Umbilical cord (tissue), 1 donor: ENCODE measurements at regions not wholly inside any gene's neighbourhood (a gene's known extent, or its start where the extent isn't known, plus 50 kb on each side); places are given as distances from the start of the nearest gene placed in this dataset.
"Not testable (repeated sequence)": the region's sequence is repeated elsewhere in the genome, so short reads cannot be mapped to it uniquely, and the experiment has no call there.

Experiments used
- DNase-seq: peaks from one replicate; pipeline ENCODE4 v3.0.0-alpha.2; 2015; ENCODE audit warnings: low spot score

DNA sequence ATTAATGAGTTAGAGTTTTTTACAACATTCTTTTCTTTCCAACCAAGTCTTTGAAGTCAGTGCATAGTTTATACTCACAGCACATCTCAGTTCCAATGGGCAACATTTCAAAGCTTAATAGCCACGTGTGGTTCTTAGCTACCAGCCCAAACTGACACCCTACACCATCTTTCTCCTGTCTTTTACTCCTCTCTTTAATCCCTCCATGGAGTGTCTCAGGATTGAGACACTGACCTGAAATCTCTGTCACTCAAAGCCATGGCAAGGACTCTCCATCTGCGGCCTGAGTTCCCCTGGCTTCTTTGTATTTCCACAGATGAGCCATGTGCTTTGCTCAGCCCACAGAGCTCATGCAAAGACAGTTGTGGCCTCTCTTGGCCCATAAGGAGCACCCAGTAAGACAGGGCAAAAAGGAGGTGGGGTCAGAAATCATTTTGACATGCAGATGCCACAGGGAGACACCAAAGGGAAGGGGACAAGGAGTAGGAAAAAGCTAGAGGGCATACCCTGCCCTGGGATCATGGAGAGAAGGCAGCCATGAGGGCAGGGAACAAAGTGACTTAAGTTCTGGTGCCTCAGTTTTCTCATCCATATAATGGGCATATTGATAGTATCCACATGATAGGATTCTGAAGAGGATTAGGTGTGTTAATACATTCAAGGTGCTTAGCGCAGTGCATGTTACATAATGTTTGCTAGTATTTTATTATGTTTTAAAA, 493.6 kb upstream of the PROK2 start:
- DNase-seq, result no peak

DNA sequence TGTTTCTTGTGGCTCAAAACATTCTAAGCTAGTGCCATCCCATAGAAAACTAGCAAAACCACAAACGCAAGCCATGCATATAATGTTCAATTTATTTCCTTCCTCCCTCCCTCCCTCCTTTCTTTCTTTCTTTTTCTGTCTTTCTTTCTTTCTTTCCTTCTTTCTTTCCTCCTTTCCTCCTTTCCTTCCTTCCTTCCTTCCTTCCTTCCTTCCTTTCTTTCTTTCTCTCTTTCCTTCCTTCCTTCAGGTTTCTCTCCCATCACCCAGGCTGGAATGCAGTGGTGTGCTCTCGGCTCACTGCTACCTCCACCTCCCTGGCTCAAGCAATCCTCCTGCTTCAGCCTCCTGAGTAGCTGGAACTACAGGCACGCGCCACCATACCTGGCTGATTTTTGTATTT, 492.8 kb upstream of the PROK2 start:
- no peak for DNase-seq

DNA sequence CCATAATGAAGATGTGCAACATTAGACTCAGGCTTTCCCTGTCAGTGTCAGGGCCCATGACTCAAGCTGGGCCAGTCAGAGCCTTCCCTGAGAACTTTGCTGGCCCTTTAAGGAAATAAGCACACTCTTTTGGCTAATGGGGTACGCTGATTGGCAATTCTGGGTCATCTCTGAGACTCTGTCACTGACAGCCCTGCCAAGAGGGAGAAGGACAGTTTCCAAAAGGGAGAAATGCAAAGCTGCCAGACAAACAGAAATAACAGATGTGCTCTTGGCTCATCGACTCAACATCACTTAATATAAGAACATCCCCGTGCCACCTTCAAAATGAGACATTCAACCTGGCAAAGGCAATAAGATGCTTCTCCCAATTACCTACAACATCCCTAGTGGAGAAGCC, 491.9 kb upstream of the PROK2 start:
- no peak for DNase-seq

DNA sequence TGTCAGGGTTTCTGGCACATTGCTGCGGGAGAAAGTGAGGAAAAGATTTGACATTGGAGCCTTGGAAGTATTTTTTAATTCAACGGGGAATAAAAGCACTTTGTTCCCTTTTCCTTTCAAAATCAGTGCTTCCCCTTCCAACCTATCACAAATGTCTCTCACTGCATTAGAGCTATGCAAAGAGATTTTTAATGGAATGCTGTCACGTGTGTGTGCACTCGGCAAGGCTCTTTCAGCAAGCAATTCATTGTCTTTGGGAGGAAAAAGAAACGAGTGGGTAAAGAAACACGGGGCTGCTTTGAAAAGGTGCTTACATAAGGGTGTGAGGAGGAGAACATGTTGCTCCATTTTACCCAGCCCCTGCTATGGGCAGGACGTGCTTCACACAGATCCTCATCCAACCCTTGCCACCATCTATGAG, 490.4 kb upstream of the PROK2 start:
- DNase-seq, result peak; percentile 68

DNA sequence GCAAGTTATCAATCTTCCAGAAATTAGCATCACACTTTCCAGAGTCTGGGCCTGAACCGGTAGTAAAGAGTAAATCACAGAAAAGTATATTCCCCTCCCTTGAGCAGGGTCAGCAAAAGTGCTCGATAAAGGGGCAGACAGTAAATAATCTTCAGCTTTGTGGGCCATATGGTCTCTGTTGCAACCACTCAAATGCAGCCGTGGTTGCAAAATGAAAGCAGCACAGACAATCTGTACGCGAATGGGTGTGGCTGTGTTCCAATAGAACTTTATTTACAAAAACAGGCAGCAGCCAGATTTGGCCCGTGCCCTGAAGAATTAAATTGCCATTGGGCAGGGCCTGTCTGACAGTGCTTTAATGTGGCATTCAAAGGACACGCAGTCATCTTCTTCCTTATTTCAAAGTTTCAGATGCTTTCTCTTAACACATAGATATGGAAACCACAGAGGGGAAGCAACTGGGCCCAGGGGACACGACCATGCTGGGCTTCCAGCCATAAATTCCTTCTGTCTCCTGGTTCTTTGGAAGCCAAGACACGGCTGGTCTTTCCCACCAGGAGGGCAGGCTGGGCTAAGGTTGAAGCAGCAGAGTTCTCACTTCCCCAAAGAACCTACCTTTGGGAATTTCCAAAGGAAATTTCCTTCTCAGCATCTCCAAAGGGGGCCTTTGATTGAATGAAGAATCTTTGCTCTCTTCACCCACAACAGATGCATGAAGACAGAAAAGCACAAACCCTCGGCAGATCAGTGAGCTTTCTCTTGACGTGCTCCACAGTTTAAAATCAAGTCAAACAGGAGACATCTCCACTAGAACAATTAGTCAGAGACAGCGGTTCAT, 489.8 kb upstream of the PROK2 start:
- DNase-seq, result peak; percentile 95

DNA sequence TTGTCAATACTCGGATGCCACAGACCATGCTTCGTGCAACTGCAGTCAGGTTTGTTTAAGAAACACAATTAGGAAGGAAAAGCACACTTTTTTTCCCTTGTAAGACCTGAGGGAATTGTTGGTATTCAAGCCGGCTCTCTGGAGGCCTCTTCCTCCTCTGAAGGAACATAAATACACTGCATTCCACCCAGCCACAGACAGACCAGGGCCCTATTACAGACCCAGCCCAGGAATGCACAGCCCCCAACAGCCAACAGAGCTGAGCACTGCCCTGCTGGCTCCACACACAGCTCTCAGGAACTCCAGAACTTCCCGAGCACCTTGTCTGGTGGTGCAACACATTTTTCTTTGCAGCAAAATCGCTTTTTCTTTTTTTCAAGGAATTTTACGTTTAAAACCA, 488.7 kb upstream of the PROK2 start:
- DNase-seq, result peak; percentile 94

DNA sequence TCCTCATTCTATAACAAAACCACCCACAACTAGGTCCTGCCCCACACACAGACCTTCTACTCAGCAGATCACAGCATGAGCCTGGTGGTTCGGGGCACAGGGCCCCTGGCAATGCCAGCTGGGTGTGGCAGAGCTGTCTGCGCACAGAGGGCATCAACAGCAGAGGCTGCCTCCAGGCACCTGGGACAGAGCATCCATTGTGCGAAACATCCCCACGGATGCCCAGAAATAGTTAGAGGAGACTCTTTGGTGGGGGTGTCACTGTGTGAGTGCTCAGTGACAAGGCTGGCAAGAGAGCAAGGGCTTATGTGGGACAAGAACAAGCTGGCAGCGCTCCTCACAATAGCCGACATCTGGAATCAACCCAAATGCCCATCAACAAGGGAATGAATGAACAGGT, 487.4 kb upstream of the PROK2 start:
- DNase-seq, result no peak

DNA sequence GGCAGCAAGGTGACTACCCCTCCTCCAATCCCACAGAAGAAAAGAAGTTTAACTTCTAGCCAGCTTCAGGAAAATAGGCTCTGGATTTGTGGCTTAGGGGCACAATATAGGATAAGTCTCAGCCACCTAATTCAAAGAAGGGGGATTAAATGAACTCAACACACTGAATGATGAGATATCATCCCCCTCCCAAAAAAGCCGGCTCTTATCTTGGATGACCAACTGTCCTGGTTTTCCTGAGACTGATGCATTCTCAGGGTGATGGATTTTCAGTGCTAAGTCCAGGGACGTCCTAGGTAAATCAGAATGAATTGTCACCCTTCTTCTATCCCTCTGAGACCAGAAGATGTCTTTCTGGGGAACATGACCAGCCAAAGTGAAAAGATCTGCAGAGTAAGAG, 487.0 kb upstream of the PROK2 start:
- no peak for DNase-seq

DNA sequence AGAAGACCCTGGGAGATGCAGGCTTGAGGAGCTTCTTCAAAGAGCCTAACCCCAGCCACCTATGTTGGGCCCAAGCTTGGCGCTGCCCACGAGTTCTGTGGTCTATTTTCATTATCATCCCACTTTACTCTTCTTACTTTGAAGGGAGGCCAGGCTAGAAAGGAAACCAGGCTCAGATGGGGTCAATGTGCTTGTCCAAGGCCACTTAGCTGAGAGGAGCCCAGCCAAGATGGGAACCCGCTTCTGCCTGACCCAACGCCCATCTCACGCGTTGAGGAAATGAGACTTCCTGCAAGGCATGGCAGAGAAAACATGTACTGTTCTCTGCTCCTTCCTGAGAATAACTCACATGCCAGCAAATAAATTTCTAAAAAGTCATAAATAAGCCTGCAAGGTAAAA, 486.3 kb upstream of the PROK2 start:
- DNase-seq, result no peak

DNA sequence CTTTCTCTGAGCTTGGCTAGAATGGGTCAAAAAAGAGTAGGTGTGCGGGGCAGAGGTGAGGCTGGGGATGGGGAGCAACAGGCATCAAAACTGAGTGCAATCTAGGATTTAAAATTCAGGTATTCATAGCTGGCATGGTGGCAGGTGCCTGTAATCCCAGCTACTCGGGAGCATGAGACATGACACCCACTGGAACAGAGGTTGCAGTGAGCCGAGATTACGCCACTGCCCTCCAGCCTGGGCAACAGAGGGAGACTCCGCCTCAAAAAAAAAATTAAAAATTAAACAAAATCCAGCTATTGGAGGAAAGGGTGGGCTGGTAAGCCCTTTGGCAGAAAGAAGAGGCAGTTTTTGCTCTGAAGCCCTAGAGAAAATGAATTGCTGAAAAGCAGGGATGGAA, 485.8 kb upstream of the PROK2 start:
- no peak for DNase-seq

DNA sequence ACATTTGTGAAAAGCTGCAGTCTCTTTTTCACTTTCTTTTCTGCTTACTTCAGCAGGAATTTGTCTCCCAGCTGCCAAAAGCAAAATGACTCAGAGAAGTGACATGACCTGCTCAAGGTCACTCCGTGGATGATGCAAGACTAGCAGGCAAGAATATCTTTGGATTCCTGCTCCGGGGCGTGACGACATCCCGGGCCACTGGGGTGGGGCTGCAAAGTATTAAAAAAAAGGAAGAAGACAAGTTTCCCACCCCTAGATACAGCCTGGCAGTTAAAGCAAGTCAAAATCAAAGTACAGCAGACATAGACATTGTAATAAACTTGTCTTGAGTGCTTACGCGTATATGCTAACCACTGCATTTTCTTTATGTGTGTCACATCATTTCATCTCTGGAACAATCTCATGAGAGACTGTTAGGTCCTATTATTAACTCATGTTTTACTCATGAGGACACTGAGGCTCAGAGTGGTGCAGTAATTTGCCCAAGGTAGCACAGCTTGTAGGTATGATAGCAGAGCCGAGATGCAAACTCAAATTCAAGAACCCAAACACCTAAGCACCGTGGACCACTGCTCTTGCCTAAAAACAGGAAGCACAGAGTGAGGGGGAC, 485.2 kb upstream of the PROK2 start:
- peak; percentile 98 for DNase-seq

DNA sequence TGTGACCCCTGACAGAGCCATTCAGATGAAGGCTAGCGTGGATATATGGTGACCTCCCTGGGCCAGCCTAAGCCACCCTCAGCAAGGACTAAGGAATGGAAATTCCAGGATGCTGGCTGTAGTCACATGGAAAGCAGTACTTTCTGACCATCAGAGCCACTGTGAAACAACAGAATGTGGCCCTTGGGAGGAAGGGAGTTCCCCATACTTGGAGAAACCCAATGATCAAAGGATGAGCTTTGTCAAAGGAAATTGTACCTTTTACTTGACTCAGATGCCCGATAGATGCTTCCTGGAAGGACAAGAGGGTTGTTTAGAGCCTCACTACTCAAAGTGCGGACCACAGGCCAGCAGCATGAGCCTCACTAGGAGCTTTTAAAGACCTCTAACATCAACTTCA, 484.5 kb upstream of the PROK2 start:
- no peak for DNase-seq

DNA sequence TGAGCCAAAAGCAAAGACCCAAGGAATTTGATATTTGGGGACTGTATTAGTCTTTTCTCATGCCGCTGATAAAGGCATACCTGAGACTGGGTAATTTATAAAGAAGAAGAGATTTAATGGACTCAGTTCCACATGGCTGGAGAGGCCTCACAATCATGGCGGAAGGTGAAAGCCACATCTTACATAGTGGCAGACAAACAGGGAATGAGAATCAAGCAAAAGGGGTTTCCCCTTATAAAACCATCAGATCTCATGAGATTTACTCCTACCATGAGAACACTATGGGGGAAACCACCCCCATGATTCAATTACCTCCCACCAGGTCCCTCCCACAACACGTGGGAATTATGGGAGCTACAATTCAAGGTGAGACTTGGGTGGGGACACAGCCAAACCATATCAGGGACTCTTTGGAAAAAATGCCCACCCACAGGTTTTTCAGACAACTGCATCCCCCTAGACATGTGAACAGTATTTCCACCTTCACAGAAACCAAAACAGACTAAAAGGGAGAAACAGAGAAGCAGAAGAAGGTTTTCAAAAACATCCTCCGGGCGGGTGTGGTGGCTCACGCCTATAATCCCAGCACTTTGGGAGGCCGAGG, 482.1 kb upstream of the PROK2 start:
- DNase-seq, result not testable (repeated sequence)

DNA sequence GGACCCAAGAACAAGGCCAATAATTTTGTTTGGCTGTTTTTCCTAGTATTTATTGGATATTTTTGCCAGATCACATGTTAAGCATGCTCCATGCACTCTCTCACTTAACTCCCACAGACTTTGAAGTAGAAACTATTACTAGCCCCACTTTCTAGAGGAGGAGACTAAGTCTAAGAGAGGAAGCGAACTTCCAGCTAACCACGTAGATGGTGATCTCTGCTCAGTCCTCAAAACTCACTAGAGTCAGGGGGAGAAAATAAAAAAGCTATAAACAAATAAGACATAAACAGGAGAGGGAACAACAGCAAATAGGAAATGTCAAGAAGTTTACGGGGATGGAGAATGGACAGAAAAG, 481.0 kb upstream of the PROK2 start:
- no peak for DNase-seq

DNA sequence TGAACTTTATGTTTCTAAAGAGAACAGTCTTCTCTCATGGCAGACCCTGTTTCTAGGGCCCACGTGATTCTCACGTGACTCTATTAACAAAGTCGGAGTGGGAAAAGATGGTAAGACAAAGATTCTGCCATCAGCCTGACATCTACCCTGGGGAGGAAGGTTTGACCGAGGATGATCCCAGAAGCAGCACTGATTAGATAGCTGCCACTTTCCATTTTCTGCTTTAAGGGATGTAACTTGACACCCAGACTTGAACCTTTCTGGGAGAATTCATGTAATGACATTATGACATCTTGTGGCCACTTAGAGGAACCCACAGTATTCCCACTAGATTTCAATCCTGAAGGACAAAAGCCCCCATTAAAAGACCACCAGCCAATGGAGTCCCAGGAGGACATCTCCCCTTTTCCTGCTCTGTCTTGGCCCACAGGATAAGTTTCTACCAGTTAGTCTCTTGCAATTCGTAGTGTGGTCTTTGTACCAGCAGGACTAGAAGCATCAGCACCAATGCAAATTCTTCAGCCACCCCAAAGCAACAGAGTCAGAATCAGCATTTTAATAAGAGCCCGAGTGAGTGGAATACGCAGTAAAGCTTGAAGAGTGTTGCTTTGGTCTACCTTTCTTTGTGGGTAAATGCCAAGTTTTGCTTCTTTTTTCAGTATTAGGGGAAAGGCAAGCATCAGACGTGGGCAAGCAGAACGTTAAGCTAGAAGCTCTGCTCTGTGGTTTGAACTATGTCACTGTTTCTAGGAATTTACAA, 480.5 kb upstream of the PROK2 start:
- peak; percentile 57 for DNase-seq

DNA sequence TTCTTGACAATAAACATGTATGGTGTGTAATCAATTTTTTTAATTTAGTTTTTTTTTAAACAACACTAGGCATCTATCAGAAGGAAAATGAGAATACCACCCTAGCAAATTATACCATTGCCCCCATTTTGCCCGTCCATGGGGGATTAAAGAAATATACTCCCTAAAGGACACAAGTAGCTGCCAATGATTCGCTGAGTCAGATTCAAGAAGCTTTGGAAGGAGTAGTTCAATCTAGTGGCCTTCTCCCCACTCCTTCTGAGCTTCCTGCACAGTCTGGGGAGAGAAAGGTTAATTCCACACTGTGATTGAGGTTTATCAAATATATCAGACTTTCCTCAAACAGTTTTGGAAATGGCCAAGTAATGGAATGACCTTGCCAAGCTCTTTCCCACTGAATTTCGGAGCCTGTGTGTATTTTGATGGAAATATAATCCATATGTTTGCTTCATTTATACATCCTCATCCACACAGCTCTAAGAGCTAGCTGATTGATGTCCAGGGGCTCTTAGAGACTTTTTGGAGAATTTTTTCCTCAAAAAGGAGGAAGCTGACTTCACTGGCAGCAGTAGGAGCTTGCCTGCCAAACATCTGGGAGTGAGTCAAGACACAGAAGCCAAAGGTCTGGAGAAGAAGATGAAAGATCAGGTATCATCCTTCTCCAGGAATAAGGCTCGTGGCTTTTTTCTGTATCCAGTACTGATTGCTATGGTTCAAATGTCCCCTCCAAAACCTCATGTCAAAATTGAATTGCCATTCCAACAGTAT, 478.5 kb upstream of the PROK2 start:
- no peak for DNase-seq

DNA sequence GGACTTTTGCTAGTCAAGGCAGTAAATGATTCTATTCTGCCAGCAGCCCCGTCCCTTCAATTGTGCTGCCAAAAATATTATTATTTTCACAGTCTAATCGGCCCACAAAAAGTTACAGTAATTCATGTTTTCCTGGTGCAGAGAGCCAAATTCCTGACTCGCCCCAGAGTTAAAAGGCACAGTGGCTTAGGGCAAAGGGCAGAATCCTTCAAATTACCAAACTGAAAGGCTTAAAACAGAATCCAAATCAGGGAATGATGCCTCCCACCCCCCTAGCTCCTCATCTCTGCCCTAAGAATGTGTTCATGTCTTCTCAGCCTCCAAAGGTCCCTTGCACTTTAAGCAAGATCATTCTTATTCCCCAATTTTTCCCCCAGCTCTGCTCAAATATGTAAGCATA, 477.8 kb upstream of the PROK2 start:
- DNase-seq, result no peak

DNA sequence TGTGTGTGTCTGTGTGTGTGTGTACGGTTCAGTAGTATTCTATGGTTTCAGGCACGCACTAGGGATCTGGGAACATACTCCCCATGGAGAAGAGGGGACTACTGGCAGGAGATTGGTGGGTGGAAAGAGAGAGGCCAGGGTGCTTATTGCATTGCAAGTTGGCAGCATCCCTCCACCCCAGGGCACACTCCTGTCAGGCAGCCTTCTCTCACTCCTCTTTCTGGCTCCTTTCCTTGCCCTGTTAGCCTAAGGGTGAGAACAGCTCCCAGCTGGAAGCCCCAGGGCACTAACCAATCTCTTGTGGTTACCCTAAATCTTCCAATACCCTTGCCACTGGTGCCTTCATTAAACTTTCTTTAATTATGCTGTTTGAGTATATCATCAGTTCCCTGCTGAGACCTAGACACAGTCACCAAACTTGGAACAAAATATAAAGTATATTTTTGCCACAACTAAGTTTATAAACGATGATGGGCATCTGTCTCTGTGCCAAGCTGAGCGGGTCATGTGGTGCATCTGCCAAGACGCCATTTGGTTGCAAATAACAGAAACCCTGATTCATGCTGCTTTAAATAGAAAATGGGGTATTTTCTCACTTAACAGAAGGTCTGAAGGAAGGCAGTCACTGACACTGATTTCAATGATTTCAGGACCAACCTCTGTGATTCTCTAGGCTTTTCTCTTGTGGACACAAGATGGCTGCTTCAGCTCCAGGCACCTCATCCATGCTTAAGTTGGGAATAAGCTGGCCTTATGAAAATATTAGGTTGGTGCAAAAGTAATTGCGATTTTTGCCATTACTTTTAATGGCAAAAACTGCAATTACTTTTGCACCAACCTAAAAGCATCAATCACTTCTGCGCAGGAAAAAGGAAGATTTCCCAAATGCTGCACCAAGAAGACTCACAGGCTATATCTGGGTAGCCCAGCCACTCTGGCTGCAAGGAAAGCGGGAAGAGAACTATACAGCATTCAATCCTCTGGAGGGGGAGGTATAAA, 476.9 kb upstream of the PROK2 start:
- no peak for DNase-seq

DNA sequence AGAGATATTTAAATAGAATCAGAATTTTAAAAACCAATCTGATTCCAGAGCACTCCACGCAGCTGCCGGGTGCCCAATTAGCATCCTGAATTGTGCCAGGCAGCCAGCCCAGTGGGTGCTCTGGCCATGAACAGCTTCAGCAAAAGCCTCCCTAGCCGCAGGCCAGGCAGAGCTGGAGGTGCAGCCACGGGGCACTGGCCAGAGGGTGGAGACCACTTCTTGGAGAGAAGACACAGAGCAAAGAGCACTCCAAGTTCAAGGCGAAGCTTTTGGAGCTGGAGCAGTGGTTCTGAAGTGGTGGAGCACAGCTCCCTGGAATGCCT, 475.6 kb upstream of the PROK2 start:
- DNase-seq, result no peak
